ENCODE measurements at regions not wholly inside any gene's neighbourhood (a gene's known extent, or its start where the extent isn't known, plus 50 kb on each side); places are given as distances from the start of the nearest gene placed in this dataset.

GRCh38 chr4:164526933-164527583 lies 226.9 kb upstream of the SMIM31 start:
- POLR2A ChIA-PET: interaction anchor here (0.8 to 1.4 kb wide), 2 partner anchors 9 kb away, joined by 3 to 4 read pairs; no protein-coding TSS in a partner anchor
- Histone ChIP-seq H4K20me1 (ENCODE audit: insufficient read depth, low read length) (no peaks in the 10 kb centered on the region), H3K79me2 (ENCODE audit: insufficient read depth, low read depth, low read length) (no peaks in the 10 kb centered on the region), H3K36me3 (ENCODE audit: insufficient read depth, low read length) (no peaks in the 10 kb centered on the region), H3K27ac (ENCODE audit: low read depth, low read length, poor library complexity, severe bottlenecking) (no peak overlapping the region), H3K4me2 (ENCODE audit: low read length) (no peak overlapping the region), H3K9me3 (ENCODE audit: low read length) (no peaks in the 10 kb centered on the region), H3K9me2 (ENCODE audit: insufficient read depth, low read length) (no peaks in the 10 kb centered on the region), H2AFZ (ENCODE audit: low read length) (no peak overlapping the region), H3K4me1 (ENCODE audit: insufficient read depth, low read length, poor library complexity, severe bottlenecking) (no peaks in the 10 kb centered on the region), H3K4me3 (ENCODE audit: low read depth, low read length, poor library complexity, severe bottlenecking) (no peak overlapping the region)
- intact Hi-C loops (cut with micrococcal nuclease; ENCODE audit: unreplicated experiment): no loop called here
- no TSS peak for BruUV-seq (replicated peaks)
- CTCF ChIA-PET (ENCODE audit: unreplicated experiment): no interaction called here
- no peak for DNase-seq (ENCODE audit: low spot score)
- TF ChIP-seq, protein P1, sequence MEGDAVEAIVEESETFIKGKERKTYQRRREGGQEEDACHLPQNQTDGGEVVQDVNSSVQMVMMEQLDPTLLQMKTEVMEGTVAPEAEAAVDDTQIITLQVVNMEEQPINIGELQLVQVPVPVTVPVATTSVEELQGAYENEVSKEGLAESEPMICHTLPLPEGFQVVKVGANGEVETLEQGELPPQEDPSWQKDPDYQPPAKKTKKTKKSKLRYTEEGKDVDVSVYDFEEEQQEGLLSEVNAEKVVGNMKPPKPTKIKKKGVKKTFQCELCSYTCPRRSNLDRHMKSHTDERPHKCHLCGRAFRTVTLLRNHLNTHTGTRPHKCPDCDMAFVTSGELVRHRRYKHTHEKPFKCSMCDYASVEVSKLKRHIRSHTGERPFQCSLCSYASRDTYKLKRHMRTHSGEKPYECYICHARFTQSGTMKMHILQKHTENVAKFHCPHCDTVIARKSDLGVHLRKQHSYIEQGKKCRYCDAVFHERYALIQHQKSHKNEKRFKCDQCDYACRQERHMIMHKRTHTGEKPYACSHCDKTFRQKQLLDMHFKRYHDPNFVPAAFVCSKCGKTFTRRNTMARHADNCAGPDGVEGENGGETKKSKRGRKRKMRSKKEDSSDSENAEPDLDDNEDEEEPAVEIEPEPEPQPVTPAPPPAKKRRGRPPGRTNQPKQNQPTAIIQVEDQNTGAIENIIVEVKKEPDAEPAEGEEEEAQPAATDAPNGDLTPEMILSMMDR (conservative IDR thresholded peaks at IDR 0.05; ENCODE audit: low read length): no peak
- no peak for TF ChIP-seq EZH2phosphoT487 (IDR thresholded peaks at IDR 0.05; ENCODE audit: borderline replicate concordance, low read depth, low read length)

GRCh38 chr4:164529058-164529457 lies 224.9 kb upstream of the SMIM31 start:
- ChIA-PET POLR2A (no interaction called here), CTCF (ENCODE audit: unreplicated experiment) (no interaction called here)
- intact Hi-C loops (cut with micrococcal nuclease; ENCODE audit: unreplicated experiment): no loop called here
- no peaks in the 10 kb centered on the region for H3K79me2 ChIP-seq (ENCODE audit: insufficient read depth, low read depth, low read length)
- no peaks in the 10 kb centered on the region for H4K20me1 ChIP-seq (ENCODE audit: insufficient read depth, low read length)
- no peak overlapping the region for H3K4me2 ChIP-seq (ENCODE audit: low read length)
- no peak for TF ChIP-seq EZH2phosphoT487 (IDR thresholded peaks at IDR 0.05; ENCODE audit: borderline replicate concordance, low read depth, low read length)
- TF ChIP-seq, protein P1 (conservative IDR thresholded peaks at IDR 0.05; ENCODE audit: low read length): no peak
- no peaks in the 10 kb centered on the region for H3K4me1 ChIP-seq (ENCODE audit: insufficient read depth, low read length, poor library complexity, severe bottlenecking)
- DNase-seq (ENCODE audit: low spot score): no peak
- H3K27ac ChIP-seq (ENCODE audit: low read depth, low read length, poor library complexity, severe bottlenecking): no peak overlapping the region
- no peaks in the 10 kb centered on the region for H3K9me3 ChIP-seq (ENCODE audit: low read length)
- no peaks in the 10 kb centered on the region for H3K36me3 ChIP-seq (ENCODE audit: insufficient read depth, low read length)
- H2AFZ ChIP-seq (ENCODE audit: low read length): no peak overlapping the region
- H3K9me2 ChIP-seq (ENCODE audit: insufficient read depth, low read length): no peaks in the 10 kb centered on the region
- BruUV-seq (replicated peaks): no TSS peak
- no peak overlapping the region for H3K4me3 ChIP-seq (ENCODE audit: low read depth, low read length, poor library complexity, severe bottlenecking)

DNA sequence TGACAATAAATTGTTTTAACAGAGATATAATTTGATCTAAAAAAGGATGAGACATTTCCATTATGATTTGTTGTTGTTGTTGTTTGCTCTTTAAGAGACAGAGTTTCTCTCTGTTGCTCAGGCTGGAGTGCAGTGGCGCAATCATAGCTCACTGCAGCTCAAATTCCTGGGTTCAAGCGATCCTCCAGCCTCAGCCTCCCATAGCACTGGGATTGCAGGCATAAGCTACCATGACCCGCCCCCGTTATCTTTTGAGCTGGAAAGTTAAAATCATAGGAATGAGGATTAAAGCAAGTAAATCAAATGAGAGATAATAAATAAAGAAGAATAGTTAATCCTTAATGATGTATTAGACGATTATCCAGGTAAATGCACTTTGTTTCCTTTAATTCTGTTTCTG lies 224.4 kb upstream of the SMIM31 start:
- CTCF ChIA-PET (ENCODE audit: unreplicated experiment): no interaction called here
- Histone ChIP-seq H2AFZ (ENCODE audit: low read length) (no peak overlapping the region), H3K27ac (ENCODE audit: low read depth, low read length, poor library complexity, severe bottlenecking) (no peak overlapping the region), H3K9me2 (ENCODE audit: insufficient read depth, low read length) (no peaks in the 10 kb centered on the region), H3K79me2 (ENCODE audit: insufficient read depth, low read depth, low read length) (no peaks in the 10 kb centered on the region), H3K36me3 (ENCODE audit: insufficient read depth, low read length) (no peaks in the 10 kb centered on the region), H3K4me1 (ENCODE audit: insufficient read depth, low read length, poor library complexity, severe bottlenecking) (no peaks in the 10 kb centered on the region), H3K4me2 (ENCODE audit: low read length) (no peak overlapping the region), H3K9me3 (ENCODE audit: low read length) (no peaks in the 10 kb centered on the region), H4K20me1 (ENCODE audit: insufficient read depth, low read length) (no peaks in the 10 kb centered on the region), H3K4me3 (ENCODE audit: low read depth, low read length, poor library complexity, severe bottlenecking) (no peak overlapping the region)
- BruUV-seq (replicated peaks): no TSS peak
- POLR2A ChIA-PET: interaction anchor here (0.6 kb wide), 1 partner anchor 392 kb away, joined by 3 read pairs; no protein-coding TSS in a partner anchor
- TF ChIP-seq EZH2phosphoT487 (IDR thresholded peaks at IDR 0.05; ENCODE audit: borderline replicate concordance, low read depth, low read length): no peak
- TF ChIP-seq, protein P1 (conservative IDR thresholded peaks at IDR 0.05; ENCODE audit: low read length): no peak
- DNase-seq (ENCODE audit: low spot score): no peak
- intact Hi-C loops (cut with micrococcal nuclease; ENCODE audit: unreplicated experiment): no loop called here

All from OCI-LY7 (cell line).